ENCODE measurements at regions not wholly inside any gene's neighbourhood (a gene's known extent, or its start where the extent isn't known, plus 50 kb on each side); places are given as distances from the start of the nearest gene placed in this dataset.

DNA sequence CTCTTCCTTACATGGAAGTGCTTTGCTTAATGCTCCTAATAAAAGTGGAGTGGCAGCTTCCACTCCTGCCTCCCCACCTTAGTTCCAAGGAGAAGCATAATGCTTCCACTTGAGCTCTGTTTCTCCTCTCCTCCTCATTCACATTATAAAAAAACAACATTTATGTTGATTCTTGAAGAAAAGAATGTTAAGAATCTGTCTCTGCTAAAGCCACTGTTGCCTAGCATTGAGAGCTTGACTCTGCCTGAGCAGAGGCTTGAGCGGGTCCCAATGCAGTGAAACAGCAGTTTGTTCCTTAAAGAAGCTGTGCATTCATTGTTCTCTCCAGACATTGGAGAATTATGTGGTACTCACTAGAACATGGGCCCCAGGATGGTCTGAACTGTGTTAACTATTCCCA, 101.5 kb upstream of the GHR start:
- no peak for TF ChIP-seq CTCF (IDR thresholded peaks at IDR 0.05; ENCODE audit: low read depth, low read length, missing control alignments)
- in situ Hi-C loops (cut with HindIII; ENCODE audit: low pct_ligation_motif_present, low sequenced_read_pairs) = no loop called here
- no peak overlapping the region for H3K27ac ChIP-seq
- H3K4me3 ChIP-seq (ENCODE audit: low read depth, low read length) = no peak overlapping the region
- no peaks in the 10 kb centered on the region for H3K36me3 ChIP-seq (replicated peaks)
- no peaks in the 10 kb centered on the region for H3K27me3 ChIP-seq (replicated peaks)
- no peak for DNase-seq

- no peak overlapping the region for H3K4me3 ChIP-seq (ENCODE audit: low read depth, low read length)
- no peaks in the 10 kb centered on the region for H3K36me3 ChIP-seq (replicated peaks)
- H3K27me3 ChIP-seq (replicated peaks) = no peaks in the 10 kb centered on the region
- in situ Hi-C loops (cut with HindIII; ENCODE audit: low pct_ligation_motif_present, low sequenced_read_pairs) = no loop called here
- TF ChIP-seq CTCF (IDR thresholded peaks at IDR 0.05; ENCODE audit: low read depth, low read length, missing control alignments) = no peak
- no peak overlapping the region for H3K27ac ChIP-seq
- DNase-seq = no peak
Measured at GRCh38 chr5:42337143-42337542, 86.1 kb upstream of the GHR start.

- DNase-seq = no peak
- in situ Hi-C loops (cut with HindIII; ENCODE audit: low pct_ligation_motif_present, low sequenced_read_pairs) = no loop called here
- TF ChIP-seq CTCF (IDR thresholded peaks at IDR 0.05; ENCODE audit: low read depth, low read length, missing control alignments) = no peak
- H3K27ac ChIP-seq = no peak overlapping the region
- no peaks in the 10 kb centered on the region for H3K27me3 ChIP-seq (replicated peaks)
- no peak overlapping the region for H3K4me3 ChIP-seq (ENCODE audit: low read depth, low read length)
- no peaks in the 10 kb centered on the region for H3K36me3 ChIP-seq (replicated peaks)
Measured at GRCh38 chr5:42337607-42338006, 85.6 kb upstream of the GHR start.

- no peaks in the 10 kb centered on the region for H3K36me3 ChIP-seq (replicated peaks)
- no peak for DNase-seq
- H3K27ac ChIP-seq = no peak overlapping the region
- H3K27me3 ChIP-seq (replicated peaks) = no peaks in the 10 kb centered on the region
- in situ Hi-C loops (cut with HindIII; ENCODE audit: low pct_ligation_motif_present, low sequenced_read_pairs) = no loop called here
- no peak for TF ChIP-seq CTCF (IDR thresholded peaks at IDR 0.05; ENCODE audit: low read depth, low read length, missing control alignments)
- H3K4me3 ChIP-seq (ENCODE audit: low read depth, low read length) = no peak overlapping the region
Measured at GRCh38 chr5:42338136-42338535, 85.1 kb upstream of the GHR start.

GRCh38 chr5:42349163-42349562, 74.1 kb upstream of the GHR start:
- Histone ChIP-seq H3K4me3 (ENCODE audit: low read depth, low read length) (no peak overlapping the region), H3K36me3 (replicated peaks) (no peaks in the 10 kb centered on the region), H3K27ac (no peak overlapping the region), H3K27me3 (replicated peaks) (no peaks in the 10 kb centered on the region)
- TF ChIP-seq CTCF (IDR thresholded peaks at IDR 0.05; ENCODE audit: low read depth, low read length, missing control alignments) = no peak
- in situ Hi-C loops (cut with HindIII; ENCODE audit: low pct_ligation_motif_present, low sequenced_read_pairs) = no loop called here
- no peak for DNase-seq

DNA sequence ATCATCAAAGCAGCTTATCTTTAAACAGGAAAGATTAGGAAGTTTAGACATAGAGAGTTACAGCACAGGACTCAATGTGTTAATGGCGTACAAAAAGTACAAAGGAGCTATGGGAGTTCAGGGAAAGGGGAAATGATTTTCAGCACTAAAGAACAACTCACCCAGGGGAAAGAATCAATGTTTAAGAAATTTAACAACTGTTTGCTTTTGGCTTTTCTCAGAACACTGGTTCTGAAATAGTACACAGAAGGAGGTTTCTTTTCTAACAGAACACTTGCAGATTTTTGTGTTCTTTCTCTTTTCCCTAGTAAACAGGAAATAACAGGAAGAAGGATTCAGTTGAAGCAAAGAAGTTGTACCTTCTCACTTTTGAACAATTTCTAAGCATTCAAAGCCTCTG, 71.3 kb upstream of the GHR start:
- H3K4me3 ChIP-seq (ENCODE audit: low read depth, low read length) = no peak overlapping the region
- DNase-seq = no peak
- no peak for TF ChIP-seq CTCF (IDR thresholded peaks at IDR 0.05; ENCODE audit: low read depth, low read length, missing control alignments)
- no peaks in the 10 kb centered on the region for H3K36me3 ChIP-seq (replicated peaks)
- in situ Hi-C loops (cut with HindIII; ENCODE audit: low pct_ligation_motif_present, low sequenced_read_pairs) = no loop called here
- no peaks in the 10 kb centered on the region for H3K27me3 ChIP-seq (replicated peaks)
- no peak overlapping the region for H3K27ac ChIP-seq

Measured in brain microvascular endothelial cell (primary cell).